RWPE1 (cell line): ENCODE measurements at regions not wholly inside any gene's neighbourhood (a gene's known extent, or its start where the extent isn't known, plus 50 kb on each side); places are given as distances from the start of the nearest gene placed in this dataset.

Experiments
- CTCF ChIA-PET: fragments of 350-600 bp; sonication (Branson Sonifier 250); formaldehyde crosslinking; extraction: SDS; loops from one replicate; lab custom pipeline; 2021; lab: Yijun Ruan, JAX
- POLR2A ChIA-PET: fragments of 400-600 bp; formaldehyde crosslinking; extraction: SDS; loops from one replicate; lab custom pipeline; 2020; ENCODE audit warnings: antibody characterized with exemption; ENCODE audit not compliant: low non-redundant PET; lab: Yijun Ruan, JAX
- DNase-seq: peaks from one replicate; pipeline ENCODE4 v3.0.0; 2012; ENCODE audit warnings: low spot score
- H3K27ac ChIP-seq: fragments of 450-650 bp; 2 replicates; pipeline ENCODE4 v1.5.1; 2017
- TF ChIP-seq, protein P1 (sequence below): fragments of 450-650 bp; conservative IDR thresholded peaks from 2 replicates; pipeline ENCODE4 v1.5.1; 2017; ENCODE audit warnings: low read depth, mild to moderate bottlenecking

DNA sequence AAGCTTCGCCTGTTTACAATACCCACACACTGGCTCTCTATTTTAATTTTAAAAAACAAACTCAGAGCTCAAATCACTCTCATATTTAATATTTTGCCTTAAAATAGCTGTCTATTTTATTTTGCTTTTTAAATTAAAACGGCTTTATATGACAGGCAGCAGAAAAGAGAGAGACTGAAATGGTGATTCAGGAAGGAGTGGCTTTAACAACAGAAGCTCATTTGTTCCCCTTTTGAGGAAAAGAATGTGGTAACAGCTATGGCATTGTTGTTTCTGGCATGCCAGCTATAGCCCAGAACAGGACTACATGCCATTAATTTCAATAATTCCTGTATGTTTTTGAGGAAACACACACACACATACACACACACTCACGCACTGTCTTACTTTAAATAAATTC is 234.2 kb upstream of the PTBP2 start:
- no peak overlapping the region for H3K27ac ChIP-seq
- TF ChIP-seq, protein P1, sequence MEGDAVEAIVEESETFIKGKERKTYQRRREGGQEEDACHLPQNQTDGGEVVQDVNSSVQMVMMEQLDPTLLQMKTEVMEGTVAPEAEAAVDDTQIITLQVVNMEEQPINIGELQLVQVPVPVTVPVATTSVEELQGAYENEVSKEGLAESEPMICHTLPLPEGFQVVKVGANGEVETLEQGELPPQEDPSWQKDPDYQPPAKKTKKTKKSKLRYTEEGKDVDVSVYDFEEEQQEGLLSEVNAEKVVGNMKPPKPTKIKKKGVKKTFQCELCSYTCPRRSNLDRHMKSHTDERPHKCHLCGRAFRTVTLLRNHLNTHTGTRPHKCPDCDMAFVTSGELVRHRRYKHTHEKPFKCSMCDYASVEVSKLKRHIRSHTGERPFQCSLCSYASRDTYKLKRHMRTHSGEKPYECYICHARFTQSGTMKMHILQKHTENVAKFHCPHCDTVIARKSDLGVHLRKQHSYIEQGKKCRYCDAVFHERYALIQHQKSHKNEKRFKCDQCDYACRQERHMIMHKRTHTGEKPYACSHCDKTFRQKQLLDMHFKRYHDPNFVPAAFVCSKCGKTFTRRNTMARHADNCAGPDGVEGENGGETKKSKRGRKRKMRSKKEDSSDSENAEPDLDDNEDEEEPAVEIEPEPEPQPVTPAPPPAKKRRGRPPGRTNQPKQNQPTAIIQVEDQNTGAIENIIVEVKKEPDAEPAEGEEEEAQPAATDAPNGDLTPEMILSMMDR = no peak
- DNase-seq = peak; percentile 20
- ChIA-PET CTCF (interaction anchor here (0.5 kb wide), 1 partner anchor 24 kb away, joined by 3 read pairs; no protein-coding TSS in a partner anchor), POLR2A (no interaction called here)

DNA sequence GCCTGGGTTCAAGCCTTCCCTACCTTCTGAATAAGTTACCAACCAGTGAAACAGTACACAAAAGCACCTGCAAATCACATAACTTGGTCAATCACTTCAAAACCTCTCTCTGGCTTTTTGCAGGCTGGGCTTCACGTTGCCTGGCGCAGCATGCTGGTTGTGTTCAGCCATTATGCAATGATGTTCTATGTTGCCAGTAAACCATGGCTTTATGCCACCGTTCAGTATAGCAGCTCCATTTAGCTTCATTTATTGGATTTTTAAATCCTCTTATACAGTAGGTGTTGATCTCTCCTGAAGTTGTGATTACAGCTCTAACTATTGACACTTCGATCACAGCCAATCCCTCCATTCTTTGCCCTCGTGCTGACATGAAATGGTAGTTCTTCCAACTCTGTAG is 233.6 kb upstream of the PTBP2 start:
- no peak for DNase-seq
- ChIA-PET POLR2A (no interaction called here), CTCF (no interaction called here)
- H3K27ac ChIP-seq = no peak overlapping the region
- TF ChIP-seq, protein P1 = no peak

DNA sequence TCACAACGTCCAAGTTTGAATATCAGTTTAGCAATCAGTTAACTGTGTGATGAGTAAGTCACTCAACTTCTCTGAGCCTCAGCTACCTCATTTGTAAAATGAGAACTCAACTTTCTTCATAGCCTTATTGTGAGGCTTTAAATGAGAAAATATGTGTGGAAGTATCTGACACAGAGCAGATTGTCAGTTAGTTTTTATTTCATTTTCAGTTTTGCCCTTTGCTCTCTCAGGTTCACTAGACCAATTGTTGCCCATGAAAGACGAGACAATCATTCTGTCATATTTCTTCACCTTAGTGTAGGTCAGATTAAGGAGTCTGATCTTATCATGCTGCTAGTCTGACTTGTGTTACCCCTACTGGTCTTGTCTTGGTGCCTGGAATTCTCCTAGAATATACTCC is 232.8 kb upstream of the PTBP2 start:
- TF ChIP-seq, protein P1 = no peak
- ChIA-PET CTCF (no interaction called here), POLR2A (no interaction called here)
- no peak for DNase-seq
- H3K27ac ChIP-seq = no peak overlapping the region

DNA sequence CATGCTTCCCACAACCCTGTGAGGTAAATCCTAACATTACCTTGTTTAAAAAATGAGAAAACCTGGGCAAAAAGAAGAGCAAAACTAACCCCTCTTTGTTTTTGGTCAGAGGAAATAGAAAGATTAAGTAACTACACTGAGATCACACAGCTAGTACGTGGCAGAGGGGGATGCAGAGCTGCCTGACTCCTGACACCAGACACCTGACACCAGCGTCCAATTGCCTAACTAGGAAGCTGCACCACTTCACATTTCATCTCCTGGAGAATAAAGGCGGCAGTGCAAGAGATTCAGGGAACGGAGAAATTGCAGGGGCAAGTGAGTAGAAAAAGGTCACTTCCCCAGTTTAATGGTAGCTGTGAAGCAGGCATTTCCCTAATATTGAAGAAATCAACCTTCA is 229.3 kb upstream of the PTBP2 start:
- TF ChIP-seq, protein P1 = no peak
- DNase-seq = no peak
- no peak overlapping the region for H3K27ac ChIP-seq
- ChIA-PET CTCF (no interaction called here), POLR2A (no interaction called here)

DNA sequence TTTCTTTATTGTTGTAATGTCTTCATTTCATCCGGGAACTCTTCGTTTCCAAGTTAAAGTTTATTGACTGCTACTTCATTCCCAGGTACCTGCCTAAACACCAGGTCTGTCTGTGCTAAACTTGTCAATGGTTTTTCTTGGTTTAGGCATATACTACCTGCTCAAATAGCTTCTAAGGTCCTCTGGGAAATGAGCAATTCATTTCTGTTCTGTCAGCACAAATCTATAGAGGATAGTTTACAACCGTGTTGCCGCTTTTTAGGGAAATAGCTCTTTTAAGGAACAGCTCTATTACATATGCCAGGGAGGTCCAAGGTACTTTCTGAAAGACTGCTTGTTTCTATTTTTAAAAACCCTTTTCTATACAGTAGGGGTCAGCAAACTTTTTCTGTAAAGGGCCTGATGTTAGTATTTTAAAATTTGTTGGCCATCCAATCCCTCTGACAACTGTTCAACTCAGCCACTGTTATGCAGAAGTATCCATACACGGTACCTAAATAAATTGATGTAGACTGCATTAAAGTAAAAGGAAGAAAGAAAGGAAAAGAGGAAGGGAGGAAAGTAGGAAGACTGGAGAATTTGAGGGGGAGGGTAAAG is 222.7 kb upstream of the PTBP2 start:
- TF ChIP-seq, protein P1 = no peak
- ChIA-PET POLR2A (no interaction called here), CTCF (no interaction called here)
- no peak for DNase-seq
- no peak overlapping the region for H3K27ac ChIP-seq

DNA sequence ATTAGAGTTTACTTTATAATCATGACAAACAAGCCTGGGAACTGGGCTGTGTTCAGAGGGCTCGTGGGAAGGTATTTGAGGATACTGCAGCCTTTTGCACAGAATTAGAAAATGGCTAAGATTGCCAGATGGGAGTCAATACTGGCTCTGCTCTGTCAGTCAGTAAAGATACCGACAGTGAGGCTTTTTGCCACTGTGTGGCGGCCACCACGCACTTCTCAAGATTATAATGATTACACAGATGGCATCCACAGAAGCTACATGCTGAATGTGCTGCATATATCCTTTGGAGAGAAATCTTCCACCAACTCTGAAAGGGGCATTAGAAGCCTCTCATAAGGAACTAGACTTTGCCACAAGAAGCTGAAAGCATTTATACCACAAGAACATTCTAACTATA is 213.4 kb upstream of the PTBP2 start:
- DNase-seq = no peak
- TF ChIP-seq, protein P1 = no peak
- ChIA-PET POLR2A (no interaction called here), CTCF (interaction anchor here (0.7 kb wide), 1 partner anchor 32 kb away, joined by 3 read pairs; no protein-coding TSS in a partner anchor)
- H3K27ac ChIP-seq = no peak overlapping the region
